IMR-90 (cell line): ENCODE measurements at regions not wholly inside any gene's neighbourhood (a gene's known extent, or its start where the extent isn't known, plus 50 kb on each side); places are given as distances from the start of the nearest gene placed in this dataset.

ENCODE experiments used
- CEBPB ChIP-seq: IDR thresholded peaks from 2 replicates; pipeline ENCODE4 v1.6.1; 2012; ENCODE audit warnings: low read depth, low read length, improper control_type of control experiment
- CTCF ChIP-seq: conservative IDR thresholded peaks from 2 replicates; pipeline ENCODE4 v1.5.1; 2012; ENCODE audit warnings: mild to moderate bottlenecking, low read depth, low read length, improper control_type of control experiment
- FOS ChIP-seq: fragments of 150-350 bp; IDR thresholded peaks from 2 replicates; pipeline ENCODE4 v1.6.1; 2016; ENCODE audit warnings: low read depth, low read length
- MAFK ChIP-seq: IDR thresholded peaks from 2 replicates; pipeline ENCODE4 v1.6.1; 2012; ENCODE audit warnings: low read depth, low read length, improper control_type of control experiment
- MAZ ChIP-seq: IDR thresholded peaks from 2 replicates; pipeline ENCODE4 v1.6.1; 2012; ENCODE audit warnings: low read depth, mild to moderate bottlenecking, low read length, improper control_type of control experiment, moderate library complexity, borderline replicate concordance
- MXI1 ChIP-seq: IDR thresholded peaks from 2 replicates; pipeline ENCODE4 v1.6.1; 2012; ENCODE audit warnings: low read depth, mild to moderate bottlenecking, low read length, moderate library complexity, borderline replicate concordance
- NFE2L2 ChIP-seq: fragments of 150-350 bp; IDR thresholded peaks from 2 replicates; pipeline ENCODE4 v1.6.1; 2016; ENCODE audit warnings: low read depth, mild to moderate bottlenecking, low read length
- POLR2A ChIP-seq: IDR thresholded peaks from 2 replicates; pipeline ENCODE4 v1.6.1; 2012; ENCODE audit warnings: mild to moderate bottlenecking, low read depth, low read length
- RAD21 ChIP-seq: IDR thresholded peaks from 2 replicates; pipeline ENCODE4 v1.6.1; 2012; ENCODE audit warnings: low read length, improper control_type of control experiment
- RCOR1 ChIP-seq: IDR thresholded peaks from 2 replicates; pipeline ENCODE4 v1.6.1; 2012; ENCODE audit warnings: mild to moderate bottlenecking, low read length, improper control_type of control experiment; ENCODE audit not compliant: insufficient replicate concordance
- SMC3 ChIP-seq: fragments of 150-350 bp; IDR thresholded peaks from 2 replicates; pipeline ENCODE4 v1.6.1; 2016; ENCODE audit warnings: low read depth, mild to moderate bottlenecking, antibody characterized with exemption, low read length, moderate library complexity
- USF2 ChIP-seq: fragments of 150-350 bp; IDR thresholded peaks from 2 replicates; pipeline ENCODE4 v1.6.1; 2017; ENCODE audit warnings: mild to moderate bottlenecking, antibody characterized with exemption, low read length, low read depth

- no peak for TF ChIP-seq CTCF
- TF ChIP-seq USF2 = no peak
- TF ChIP-seq POLR2A = no peak
- TF ChIP-seq RAD21 = no peak
- no peak for TF ChIP-seq MAZ
- TF ChIP-seq NFE2L2 = no peak
- no peak for TF ChIP-seq MAFK
- TF ChIP-seq FOS = no peak
- TF ChIP-seq CEBPB = no peak
- TF ChIP-seq SMC3 = no peak
- no peak for TF ChIP-seq MXI1
- no peak for TF ChIP-seq RCOR1
Observed at GRCh38 chr2:12391116-12391515, 325.6 kb upstream of the TRIB2 start.
